Astrocyte of the cerebellum (primary cell): ENCODE measurements at regions not wholly inside any gene's neighbourhood (a gene's known extent, or its start where the extent isn't known, plus 50 kb on each side); places are given as distances from the start of the nearest gene placed in this dataset.

Experiments
- DNase-seq: peaks from one replicate; pipeline ENCODE4 v3.0.0-alpha.2; 2011; ENCODE audit warnings: low read depth
- H3K4me3 ChIP-seq: 2 replicates; pipeline ENCODE4 v1.5.1; 2011; ENCODE audit warnings: mild to moderate bottlenecking, low read depth, low read length, moderate library complexity
- CTCF ChIP-seq: IDR thresholded peaks from 2 replicates; pipeline ENCODE4 v1.5.1; 2012; ENCODE audit warnings: low read length, low read depth, moderate library complexity, mild to moderate bottlenecking; ENCODE audit errors: missing control alignments
- in situ Hi-C: cut with HindIII; loops from 2 replicates; pipeline ENCODE4 v1.10.0; 2017; ENCODE audit warnings: low sequenced_read_pairs

- no peak overlapping the region for H3K4me3 ChIP-seq
- in situ Hi-C loops, result no loop called here
- DNase-seq, result no peak
- no peak for TF ChIP-seq CTCF
These were observed 254.1 kb upstream of the ARPP21 start for GRCh38 chr3:35385271-35385670.

GRCh38 chr3:35389907-35390306 is 249.4 kb upstream of the ARPP21 start:
- TF ChIP-seq CTCF, result no peak
- no peak for DNase-seq
- H3K4me3 ChIP-seq, result no peak overlapping the region
- in situ Hi-C loops, result no loop called here

- no peak for TF ChIP-seq CTCF
- in situ Hi-C loops, result no loop called here
- H3K4me3 ChIP-seq, result no peak overlapping the region
- DNase-seq, result no peak
These were observed 247.1 kb upstream of the ARPP21 start for GRCh38 chr3:35392187-35392586.

- in situ Hi-C loops, result no loop called here
- TF ChIP-seq CTCF, result no peak
- DNase-seq, result no peak
- no peak overlapping the region for H3K4me3 ChIP-seq
These were observed 245.2 kb upstream of the ARPP21 start for GRCh38 chr3:35393901-35394799.

GRCh38 chr3:35394905-35395304 is 244.4 kb upstream of the ARPP21 start:
- no peak for TF ChIP-seq CTCF
- DNase-seq, result no peak
- in situ Hi-C loops, result no loop called here
- H3K4me3 ChIP-seq, result no peak overlapping the region

- H3K4me3 ChIP-seq, result no peak overlapping the region
- in situ Hi-C loops, result no loop called here
- TF ChIP-seq CTCF, result no peak
- no peak for DNase-seq
These were observed 237.7 kb upstream of the ARPP21 start for GRCh38 chr3:35401671-35402070.
